Osteoblast (primary cell): ENCODE measurements at regions not wholly inside any gene's neighbourhood (a gene's known extent, or its start where the extent isn't known, plus 50 kb on each side); places are given as distances from the start of the nearest gene placed in this dataset.

ENCODE experiments used
- DNase-seq: peaks from one replicate; pipeline ENCODE4 v3.0.0; 2011; ENCODE audit warnings: low spot score, mixed read lengths; ENCODE audit not compliant: insufficient read length; ENCODE audit errors: missing footprints
- H2AFZ ChIP-seq: 2 replicates; pipeline ENCODE4 v1.6.0; 2011; ENCODE audit warnings: mild to moderate bottlenecking, low read length
- H3K27ac ChIP-seq: 2 replicates; pipeline ENCODE4 v1.5.1; 2011; ENCODE audit warnings: mild to moderate bottlenecking, low read depth, low read length, moderate library complexity
- H3K27me3 ChIP-seq: 2 replicates; pipeline ENCODE4 v1.6.0; 2012; ENCODE audit warnings: mild to moderate bottlenecking, control low read depth, inconsistent platforms, low read length, moderate library complexity; ENCODE audit not compliant: insufficient read depth
- H3K36me3 ChIP-seq: 2 replicates; pipeline ENCODE4 v1.5.1; 2011; ENCODE audit warnings: mild to moderate bottlenecking, low read length, control low read depth, moderate library complexity; ENCODE audit not compliant: insufficient read depth
- H3K4me1 ChIP-seq: 2 replicates; pipeline ENCODE4 v1.5.1; 2011; ENCODE audit warnings: mild to moderate bottlenecking, low read length, control low read depth, moderate library complexity; ENCODE audit not compliant: insufficient read depth
- H3K4me2 ChIP-seq: 2 replicates; pipeline ENCODE4 v1.6.0; 2011; ENCODE audit warnings: mild to moderate bottlenecking, low read length; ENCODE audit not compliant: insufficient read depth
- H3K4me3 ChIP-seq: fragments of 200-600 bp; sonication (generic); 3 replicates; pipeline ENCODE4 v1.5.1; 2012; ENCODE audit warnings: mild to moderate bottlenecking, low read length, inconsistent platforms; ENCODE audit not compliant: insufficient read depth
- H3K79me2 ChIP-seq: 2 replicates; pipeline ENCODE4 v1.6.0; 2012; ENCODE audit warnings: mild to moderate bottlenecking, low read length, control low read depth, inconsistent platforms; ENCODE audit not compliant: insufficient read depth
- H3K9me3 ChIP-seq: 2 replicates; pipeline ENCODE4 v1.5.1; 2011; ENCODE audit warnings: low read depth, low read length, control low read depth
- H4K20me1 ChIP-seq: 2 replicates; pipeline ENCODE4 v1.6.0; 2012; ENCODE audit warnings: mild to moderate bottlenecking, low read length, control low read depth; ENCODE audit not compliant: insufficient read depth
- TF ChIP-seq, protein P1 (sequence below): IDR thresholded peaks from 2 replicates; pipeline ENCODE4 v1.5.1; 2011; ENCODE audit warnings: mild to moderate bottlenecking, low read depth, low read length, moderate library complexity; ENCODE audit errors: extremely low read depth

DNA sequence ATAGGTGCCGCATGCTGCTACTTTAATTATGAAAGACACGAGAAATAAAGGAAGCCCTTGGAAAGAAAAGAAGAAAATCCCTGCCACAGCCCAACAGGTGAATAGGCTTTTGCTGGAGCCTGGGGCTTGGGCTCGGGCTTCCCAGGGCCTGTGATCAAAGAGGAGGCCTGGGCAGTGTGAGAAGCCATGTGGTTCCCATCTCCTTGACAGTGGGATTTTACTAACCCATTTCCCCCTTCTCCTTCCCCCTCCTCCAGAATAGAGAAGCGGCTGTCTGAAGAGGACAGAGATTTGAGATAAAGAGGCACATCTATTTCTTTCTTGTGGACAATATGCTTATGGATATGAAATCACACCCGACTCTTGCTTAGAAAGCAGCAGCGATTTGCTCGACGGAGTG, 369.1 kb downstream of the MCTP2 start:
- H3K27ac ChIP-seq = no peak overlapping the region
- no peak for DNase-seq
- no peaks in the 10 kb centered on the region for H3K79me2 ChIP-seq
- H3K4me1 ChIP-seq = no peaks in the 10 kb centered on the region
- H3K27me3 ChIP-seq = no peaks in the 10 kb centered on the region
- H2AFZ ChIP-seq = no peak overlapping the region
- no peak overlapping the region for H3K4me3 ChIP-seq
- TF ChIP-seq, protein P1, sequence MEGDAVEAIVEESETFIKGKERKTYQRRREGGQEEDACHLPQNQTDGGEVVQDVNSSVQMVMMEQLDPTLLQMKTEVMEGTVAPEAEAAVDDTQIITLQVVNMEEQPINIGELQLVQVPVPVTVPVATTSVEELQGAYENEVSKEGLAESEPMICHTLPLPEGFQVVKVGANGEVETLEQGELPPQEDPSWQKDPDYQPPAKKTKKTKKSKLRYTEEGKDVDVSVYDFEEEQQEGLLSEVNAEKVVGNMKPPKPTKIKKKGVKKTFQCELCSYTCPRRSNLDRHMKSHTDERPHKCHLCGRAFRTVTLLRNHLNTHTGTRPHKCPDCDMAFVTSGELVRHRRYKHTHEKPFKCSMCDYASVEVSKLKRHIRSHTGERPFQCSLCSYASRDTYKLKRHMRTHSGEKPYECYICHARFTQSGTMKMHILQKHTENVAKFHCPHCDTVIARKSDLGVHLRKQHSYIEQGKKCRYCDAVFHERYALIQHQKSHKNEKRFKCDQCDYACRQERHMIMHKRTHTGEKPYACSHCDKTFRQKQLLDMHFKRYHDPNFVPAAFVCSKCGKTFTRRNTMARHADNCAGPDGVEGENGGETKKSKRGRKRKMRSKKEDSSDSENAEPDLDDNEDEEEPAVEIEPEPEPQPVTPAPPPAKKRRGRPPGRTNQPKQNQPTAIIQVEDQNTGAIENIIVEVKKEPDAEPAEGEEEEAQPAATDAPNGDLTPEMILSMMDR = no peak
- H3K36me3 ChIP-seq = no peaks in the 10 kb centered on the region
- peaks cover 3% of the 10 kb centered on the region for H3K9me3 ChIP-seq
- no peaks in the 10 kb centered on the region for H4K20me1 ChIP-seq
- no peak overlapping the region for H3K4me2 ChIP-seq

DNA sequence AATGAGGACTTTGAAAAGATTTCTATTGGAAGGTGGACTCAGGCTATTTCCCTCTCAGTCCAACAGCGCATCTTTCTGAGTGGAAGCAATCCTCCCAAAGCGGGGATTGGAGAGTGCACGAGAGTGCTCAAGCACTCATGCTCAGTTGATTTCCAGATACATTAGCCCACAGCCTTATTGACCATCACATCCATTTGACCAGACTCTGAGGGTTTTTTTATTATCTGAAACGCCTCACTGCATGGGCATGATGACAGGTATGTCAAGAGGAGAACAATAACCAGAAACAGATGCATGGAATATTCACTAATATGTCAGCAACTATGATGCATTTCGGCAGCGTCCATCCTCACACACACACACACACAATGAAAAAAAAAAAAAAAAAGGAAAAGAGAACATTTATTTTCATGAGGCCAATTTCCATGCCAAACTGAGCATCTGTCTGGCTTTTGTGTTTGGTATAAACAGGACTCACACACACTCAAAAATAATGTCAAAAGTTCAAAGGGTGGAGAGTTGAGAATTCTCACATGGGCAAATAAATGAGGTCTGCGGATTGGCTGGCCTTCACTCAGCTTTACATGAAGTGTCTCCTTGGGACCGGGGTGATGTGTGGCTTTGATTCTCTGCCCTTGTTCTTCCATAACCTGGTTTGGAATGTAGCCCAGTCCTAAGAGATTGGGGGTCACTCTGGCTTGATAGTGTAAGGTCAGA, 371.6 kb downstream of the MCTP2 start:
- Histone ChIP-seq H3K9me3 (peaks cover 2% of the 10 kb centered on the region), H2AFZ (no peak overlapping the region), H4K20me1 (no peaks in the 10 kb centered on the region), H3K27ac (no peak overlapping the region), H3K36me3 (no peaks in the 10 kb centered on the region), H3K4me3 (no peak overlapping the region), H3K27me3 (no peaks in the 10 kb centered on the region), H3K79me2 (no peaks in the 10 kb centered on the region), H3K4me2 (no peak overlapping the region), H3K4me1 (no peaks in the 10 kb centered on the region)
- no peak for DNase-seq
- TF ChIP-seq, protein P1 = no peak

GRCh38 chr15:94606286-94606685, 374.9 kb downstream of the MCTP2 start:
- no peaks in the 10 kb centered on the region for H3K36me3 ChIP-seq
- H3K4me3 ChIP-seq = no peak overlapping the region
- H3K79me2 ChIP-seq = no peaks in the 10 kb centered on the region
- no peak overlapping the region for H3K4me2 ChIP-seq
- H3K27ac ChIP-seq = no peak overlapping the region
- DNase-seq = no peak
- no peaks in the 10 kb centered on the region for H4K20me1 ChIP-seq
- peaks cover 2% of the 10 kb centered on the region for H3K9me3 ChIP-seq
- H2AFZ ChIP-seq = no peak overlapping the region
- H3K27me3 ChIP-seq = no peaks in the 10 kb centered on the region
- H3K4me1 ChIP-seq = no peaks in the 10 kb centered on the region
- TF ChIP-seq, protein P1 = no peak

- Histone ChIP-seq H3K27ac (no peak overlapping the region), H3K4me3 (no peak overlapping the region), H3K79me2 (no peaks in the 10 kb centered on the region), H3K4me1 (no peaks in the 10 kb centered on the region), H3K4me2 (no peak overlapping the region), H3K36me3 (no peaks in the 10 kb centered on the region), H3K9me3 (peaks cover 6% of the 10 kb centered on the region), H4K20me1 (no peaks in the 10 kb centered on the region), H2AFZ (no peak overlapping the region), H3K27me3 (no peaks in the 10 kb centered on the region)
- TF ChIP-seq, protein P1 = no peak
- no peak for DNase-seq
These were observed 375.9 kb downstream of the MCTP2 start for GRCh38 chr15:94607176-94607654.
